Skeletal muscle tissue (tissue), 3 donors: ENCODE measurements at regions not wholly inside any gene's neighbourhood (a gene's known extent, or its start where the extent isn't known, plus 50 kb on each side); places are given as distances from the start of the nearest gene placed in this dataset.

ENCODE experiments used
- H3K27ac ChIP-seq: one replicate; pipeline ENCODE4 v1.7.0; 2013; ENCODE audit warnings: mild to moderate bottlenecking, low read depth, low read length, inconsistent platforms
- H3K27me3 ChIP-seq, 3 donors: one replicate each; pipeline ENCODE4 v1.7.0; 2013; ENCODE audit warnings: low read length in 3 of 3; ENCODE audit not compliant: control insufficient read depth in 3 of 3, insufficient read depth in 3 of 3
- H3K36me3 ChIP-seq, 3 donors: one replicate each; pipeline ENCODE4 v1.7.0; 2013; ENCODE audit warnings: low read length in 3 of 3; ENCODE audit not compliant: control insufficient read depth in 3 of 3, insufficient read depth in 3 of 3
- H3K4me1 ChIP-seq, 3 donors: one replicate each; pipeline ENCODE4 v1.7.0; 2013; ENCODE audit warnings: low read length in 3 of 3, mild to moderate bottlenecking in 3 of 3; ENCODE audit not compliant: control insufficient read depth in 3 of 3, insufficient read depth in 3 of 3
- H3K4me3 ChIP-seq, 3 donors: one replicate each; pipeline ENCODE4 v1.7.0; 2013; ENCODE audit warnings: low read length in 3 of 3
- H3K9ac ChIP-seq, 3 donors: one replicate each; pipeline ENCODE4 v1.7.0; 2013; ENCODE audit warnings: low read length in 3 of 3, mild to moderate bottlenecking in 3 of 3, moderate library complexity in 2 of 3, low read depth in 1 of 3
- H3K9me3 ChIP-seq, 3 donors: one replicate each; pipeline ENCODE4 v1.7.0; 2013; ENCODE audit warnings: low read length in 3 of 3; ENCODE audit not compliant: control insufficient read depth in 3 of 3
- donor health status: Osteomylitis.

DNA sequence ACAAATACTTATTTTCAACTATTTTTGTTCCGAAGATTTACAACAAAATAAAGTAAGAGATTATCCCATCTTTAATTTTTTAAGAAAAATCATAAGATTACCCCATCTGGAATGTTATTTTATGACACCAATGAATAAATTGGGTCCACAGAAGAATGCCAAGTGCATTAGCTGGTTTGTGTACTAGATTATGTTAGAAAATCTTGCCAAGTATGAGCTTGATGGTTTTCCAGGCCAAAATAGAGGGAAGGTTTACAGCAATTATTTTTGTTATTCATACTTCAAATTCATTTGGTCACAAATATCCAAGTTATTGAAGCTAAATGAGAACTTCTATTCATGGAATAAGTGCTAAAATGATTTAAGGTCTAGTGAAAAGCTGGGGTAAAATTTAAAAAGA is 109.4 kb upstream of the DMRTA1 start:
- Histone ChIP-seq H3K4me1 (no peaks in the 10 kb centered on the region), H3K9ac (no peak overlapping the region), H3K36me3 (no peaks in the 10 kb centered on the region), H3K9me3 (no peaks in the 10 kb centered on the region), H3K27me3 (no peaks in the 10 kb centered on the region), H3K27ac (no peak overlapping the region), H3K4me3 (no peak overlapping the region)

DNA sequence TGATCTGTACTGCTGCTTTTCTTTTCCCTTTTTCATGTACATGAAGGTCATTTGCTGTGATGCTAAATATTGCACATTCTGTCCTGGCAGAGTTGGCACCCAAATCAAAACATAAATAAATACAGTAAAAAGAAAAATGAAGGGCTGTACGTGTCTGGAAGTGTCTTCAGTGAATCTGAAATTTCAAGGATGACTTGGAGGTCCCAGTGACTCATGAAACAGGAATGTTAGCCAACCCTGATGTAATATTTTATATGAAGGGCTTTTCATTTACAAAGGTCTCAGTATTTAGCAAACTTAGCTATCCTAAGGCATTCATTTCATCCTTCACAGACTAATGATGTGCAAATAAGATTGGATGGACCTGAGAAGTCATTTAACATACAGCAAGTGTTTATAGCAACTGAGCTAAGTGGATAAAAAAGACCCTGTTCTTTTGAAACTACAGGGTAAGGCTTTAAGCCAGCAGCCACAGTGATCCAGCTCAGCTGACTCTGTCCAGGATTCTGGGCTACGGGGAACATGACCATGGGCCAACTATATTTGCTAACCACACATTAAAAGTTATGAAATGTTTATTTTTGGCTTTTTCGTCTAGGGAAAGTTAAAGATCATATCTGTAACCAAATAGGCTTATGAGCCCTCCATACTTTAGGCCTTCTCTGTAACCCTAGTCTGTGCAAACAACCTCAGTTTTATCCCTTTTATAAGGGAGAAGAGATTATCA is 104.0 kb upstream of the DMRTA1 start:
- Histone ChIP-seq H3K27me3 (no peaks in the 10 kb centered on the region), H3K4me3 (no peak overlapping the region), H3K9ac (no peak overlapping the region), H3K27ac (no peak overlapping the region), H3K36me3 (no peaks in the 10 kb centered on the region), H3K9me3 (no peaks in the 10 kb centered on the region), H3K4me1 (no peaks in the 10 kb centered on the region)

DNA sequence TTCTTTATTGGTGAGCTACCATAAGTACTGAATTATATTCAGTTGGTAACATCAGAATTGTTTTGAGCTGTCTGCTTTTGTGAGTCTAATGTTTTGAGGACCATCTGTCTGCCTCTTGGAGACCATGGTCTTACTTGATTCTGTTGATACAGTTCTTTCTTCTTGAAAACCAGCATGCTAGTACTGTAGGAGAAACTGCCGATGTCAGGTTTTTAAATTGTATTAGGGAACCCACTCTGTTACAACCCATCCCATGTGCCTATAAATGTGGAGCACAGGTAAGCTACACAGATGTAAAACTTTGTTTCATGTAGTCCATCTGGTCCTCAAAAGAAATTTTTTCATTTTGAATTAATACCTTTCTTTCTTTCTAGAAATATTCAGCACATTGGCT is 103.4 kb upstream of the DMRTA1 start:
- Histone ChIP-seq H3K27ac (no peak overlapping the region), H3K4me3 (no peak overlapping the region), H3K27me3 (no peaks in the 10 kb centered on the region), H3K9me3 (no peaks in the 10 kb centered on the region), H3K4me1 (no peaks in the 10 kb centered on the region), H3K36me3 (no peaks in the 10 kb centered on the region), H3K9ac (no peak overlapping the region)

DNA sequence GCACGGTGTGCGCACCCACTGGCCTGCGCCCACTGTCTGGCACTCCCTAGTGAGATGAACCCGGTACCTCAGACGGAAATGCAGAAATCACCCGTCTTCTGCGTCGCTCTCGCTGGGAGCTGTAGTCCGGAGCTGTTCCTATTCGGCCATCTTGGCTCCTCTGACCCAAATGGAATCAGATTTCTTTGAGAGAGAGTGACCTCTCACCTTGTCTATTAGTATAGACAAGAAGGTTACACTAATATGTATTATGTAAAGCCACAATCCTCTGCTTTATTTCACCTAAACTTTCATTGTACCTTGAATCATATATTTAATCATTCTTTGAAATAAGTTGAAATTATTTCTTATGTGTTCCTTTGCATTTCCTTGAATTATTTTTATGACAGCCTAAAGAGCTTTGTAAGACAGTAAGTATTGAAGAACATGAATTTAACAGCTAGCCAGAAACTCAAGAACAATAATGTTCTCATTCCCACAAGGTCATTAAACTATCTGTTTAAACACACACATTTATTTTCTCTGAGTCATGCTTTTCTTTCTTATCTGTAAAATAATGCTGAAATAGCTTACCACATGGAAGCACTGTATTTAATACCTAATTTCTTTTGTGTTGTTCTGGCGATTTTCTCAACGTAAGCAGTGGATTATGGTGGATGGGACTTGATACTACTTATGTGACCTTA is 91.8 kb upstream of the DMRTA1 start:
- no peak overlapping the region for H3K27ac ChIP-seq
- H3K9ac ChIP-seq, result no peak overlapping the region
- H3K9me3 ChIP-seq, result peaks cover 0 to 2% (median 0%) of the 10 kb centered on the region in 3 donors
- no peak overlapping the region for H3K4me3 ChIP-seq
- no peaks in the 10 kb centered on the region for H3K27me3 ChIP-seq
- no peaks in the 10 kb centered on the region for H3K36me3 ChIP-seq
- H3K4me1 ChIP-seq, result no peaks in the 10 kb centered on the region

DNA sequence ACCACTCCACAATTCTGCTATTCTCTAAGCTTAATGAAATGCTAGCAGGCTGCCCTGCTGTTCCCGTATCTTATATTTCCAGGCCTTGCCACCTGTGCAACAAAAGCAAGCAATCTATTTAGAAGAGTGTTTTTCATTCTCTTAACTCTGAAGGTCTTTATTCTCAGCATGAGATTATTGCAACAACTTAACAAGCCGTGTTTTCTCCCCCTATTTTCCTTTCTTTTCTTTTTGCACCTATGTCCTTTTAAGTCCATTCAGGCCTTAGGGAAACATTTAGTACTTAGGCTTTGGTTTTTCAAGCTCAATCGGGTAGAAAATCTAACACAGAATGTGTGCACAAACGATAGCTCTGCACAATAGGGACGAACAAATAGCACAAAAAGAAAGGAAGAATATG is 89.6 kb upstream of the DMRTA1 start:
- H3K27ac ChIP-seq, result no peak overlapping the region
- no peaks in the 10 kb centered on the region for H3K36me3 ChIP-seq
- no peak overlapping the region for H3K4me3 ChIP-seq
- no peaks in the 10 kb centered on the region for H3K4me1 ChIP-seq
- H3K9me3 ChIP-seq, result peaks cover 0 to 2% (median 0%) of the 10 kb centered on the region in 3 donors
- H3K27me3 ChIP-seq, result no peaks in the 10 kb centered on the region
- H3K9ac ChIP-seq, result no peak overlapping the region

DNA sequence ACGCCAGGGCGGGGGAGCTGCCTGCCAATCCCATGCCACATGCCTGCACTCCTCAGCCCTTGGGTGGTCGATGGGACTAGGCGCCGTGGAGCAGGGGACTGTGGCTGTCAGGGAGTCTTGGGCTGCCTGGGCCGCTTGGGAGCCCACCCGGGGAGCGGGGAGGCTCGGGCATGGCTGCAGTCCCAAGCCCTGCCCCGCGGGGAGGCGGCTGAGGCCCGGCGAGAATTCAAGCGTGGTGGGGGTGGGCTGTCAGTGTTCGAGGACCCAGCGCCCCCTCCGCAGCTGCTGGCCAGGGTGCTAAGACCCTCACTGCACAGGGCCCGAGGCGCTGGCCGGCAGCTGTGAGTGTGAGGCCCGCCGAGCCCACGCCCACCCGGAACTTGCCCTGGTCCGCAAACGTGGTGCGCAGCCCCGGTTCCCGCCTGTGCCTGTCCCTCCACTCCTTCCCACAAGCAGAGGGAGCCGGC is 83.2 kb upstream of the DMRTA1 start:
- Histone ChIP-seq H3K4me3 (no peak overlapping the region), H3K27me3 (no peaks in the 10 kb centered on the region), H3K36me3 (no peaks in the 10 kb centered on the region), H3K9me3 (no peaks in the 10 kb centered on the region), H3K9ac (no peak overlapping the region), H3K4me1 (no peaks in the 10 kb centered on the region), H3K27ac (no peak overlapping the region)

DNA sequence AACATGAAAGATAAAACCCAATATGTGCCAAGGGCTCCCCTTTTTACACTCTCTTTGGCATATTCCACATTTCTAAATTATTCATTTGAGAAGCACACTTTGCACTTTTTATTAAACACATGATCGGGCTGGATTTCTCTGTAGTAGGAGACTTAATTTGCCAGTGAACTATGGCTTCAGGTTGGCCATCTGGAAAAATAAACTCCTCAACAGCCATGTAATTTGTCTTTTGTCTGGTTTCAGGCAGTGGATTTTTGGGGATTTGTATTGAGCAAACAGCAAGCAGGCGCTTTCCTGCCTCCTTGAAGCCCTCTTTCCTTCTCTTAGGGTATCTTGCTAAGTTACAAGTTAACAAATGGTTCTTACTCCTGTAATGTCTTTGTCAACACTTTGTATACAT is 73.0 kb upstream of the DMRTA1 start:
- Histone ChIP-seq H3K9ac (no peak overlapping the region), H3K9me3 (no peaks in the 10 kb centered on the region), H3K4me3 (no peak overlapping the region)

DNA sequence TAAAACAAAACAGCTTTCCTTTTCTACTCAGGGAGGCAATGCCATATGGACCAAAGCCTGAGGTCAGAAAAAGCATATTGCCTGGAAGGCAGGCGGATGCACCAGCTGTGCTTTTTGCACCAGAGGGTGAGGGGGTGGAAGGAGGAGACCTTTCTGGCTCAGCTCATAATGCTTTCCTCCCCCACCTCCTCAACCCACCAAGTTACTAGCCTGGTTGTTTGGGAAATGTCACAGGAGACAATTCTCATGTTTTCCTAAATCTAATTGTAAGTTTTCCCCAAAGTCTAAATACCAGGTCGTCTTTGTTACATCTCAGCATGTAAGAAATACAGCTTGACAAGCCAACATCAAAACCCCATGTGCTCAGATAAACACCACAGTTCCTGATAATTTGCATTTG is 72.6 kb upstream of the DMRTA1 start:
- no peaks in the 10 kb centered on the region for H3K27me3 ChIP-seq
- H3K36me3 ChIP-seq, result no peaks in the 10 kb centered on the region
- H3K27ac ChIP-seq, result no peak overlapping the region
- H3K4me3 ChIP-seq, result no peak overlapping the region
- H3K9me3 ChIP-seq, result no peaks in the 10 kb centered on the region
- H3K4me1 ChIP-seq, result no peaks in the 10 kb centered on the region
- no peak overlapping the region for H3K9ac ChIP-seq

More for the DNA sequence above, 73.0 kb upstream of the DMRTA1 start:
- no peak overlapping the region for H3K27ac ChIP-seq
- H3K36me3 ChIP-seq, result no peaks in the 10 kb centered on the region
- H3K4me1 ChIP-seq, result no peaks in the 10 kb centered on the region
- no peaks in the 10 kb centered on the region for H3K27me3 ChIP-seq

DNA sequence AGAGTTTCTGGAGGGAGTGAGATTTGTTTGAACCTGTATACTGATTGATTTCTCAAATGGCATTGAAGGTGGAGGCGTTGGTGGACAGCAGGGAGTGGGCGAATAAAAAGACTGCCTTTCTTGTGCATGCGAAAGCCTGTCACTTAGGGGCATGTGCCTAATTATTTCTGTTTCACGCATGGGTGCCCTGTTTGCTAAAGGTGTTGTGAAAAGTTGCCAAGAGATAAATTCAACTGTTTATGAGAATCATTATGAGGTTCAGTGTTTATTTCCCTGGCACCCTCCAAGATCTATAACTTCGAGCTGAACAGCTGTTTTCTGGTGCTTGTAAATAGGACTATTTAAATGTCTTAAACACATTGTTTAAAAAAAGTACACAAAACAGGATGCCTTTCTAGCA is 67.4 kb upstream of the DMRTA1 start:
- H3K4me3 ChIP-seq, result no peak overlapping the region
- H3K4me1 ChIP-seq, result no peaks in the 10 kb centered on the region
- no peaks in the 10 kb centered on the region for H3K9me3 ChIP-seq
- no peaks in the 10 kb centered on the region for H3K27me3 ChIP-seq
- H3K9ac ChIP-seq, result no peak overlapping the region
- no peaks in the 10 kb centered on the region for H3K36me3 ChIP-seq
- H3K27ac ChIP-seq, result no peak overlapping the region

DNA sequence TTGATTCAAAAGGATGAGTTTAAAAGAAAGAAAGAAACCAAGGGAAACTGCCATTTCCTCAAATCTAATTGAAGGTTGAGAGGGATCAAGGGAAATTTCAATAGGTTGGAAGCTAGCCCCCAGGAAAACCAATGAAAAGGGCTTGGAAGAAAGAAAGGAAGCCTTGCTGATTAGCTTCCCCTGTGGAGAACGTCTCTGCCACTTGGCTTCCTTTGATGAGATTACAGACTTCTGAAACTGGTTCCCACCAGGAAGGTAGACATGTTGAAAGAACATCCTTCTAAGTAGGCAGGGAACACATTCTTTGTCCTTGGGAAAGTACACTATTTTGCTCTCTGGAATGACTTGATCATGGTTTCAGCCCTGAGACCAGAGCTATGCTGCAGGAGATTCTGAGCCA is 65.5 kb upstream of the DMRTA1 start:
- Histone ChIP-seq H3K4me1 (no peaks in the 10 kb centered on the region), H3K27me3 (no peaks in the 10 kb centered on the region), H3K27ac (no peak overlapping the region), H3K4me3 (no peak overlapping the region), H3K36me3 (no peaks in the 10 kb centered on the region), H3K9ac (no peak overlapping the region), H3K9me3 (no peaks in the 10 kb centered on the region)
